ENCODE measurements at regions not wholly inside any gene's neighbourhood (a gene's known extent, or its start where the extent isn't known, plus 50 kb on each side); places are given as distances from the start of the nearest gene placed in this dataset.
"Not testable (repeated sequence)": the region's sequence is repeated elsewhere in the genome, so short reads cannot be mapped to it uniquely, and the experiment has no call there.

- DNase-seq (ENCODE audit: low read depth): no peak
- H3K4me3 ChIP-seq (replicated peaks; ENCODE audit: low read depth, low read length): no peak overlapping the region
- no peak for TF ChIP-seq CTCF (IDR thresholded peaks at IDR 0.05; ENCODE audit: low read length, missing control alignments)
Observed at GRCh38 chr3:176848431-176849214, 348.7 kb downstream of the TBL1XR1 start.

- TF ChIP-seq CTCF (IDR thresholded peaks at IDR 0.05; ENCODE audit: low read length, missing control alignments): no peak
- no peak for DNase-seq (ENCODE audit: low read depth)
- no peak overlapping the region for H3K4me3 ChIP-seq (replicated peaks; ENCODE audit: low read depth, low read length)
Observed at GRCh38 chr3:176842914-176843313, 354.4 kb downstream of the TBL1XR1 start.

- no peak overlapping the region for H3K4me3 ChIP-seq (replicated peaks; ENCODE audit: low read depth, low read length)
- DNase-seq (ENCODE audit: low read depth): no peak
- TF ChIP-seq CTCF (IDR thresholded peaks at IDR 0.05; ENCODE audit: low read length, missing control alignments): no peak
Observed at GRCh38 chr3:176840641-176841286, 356.5 kb downstream of the TBL1XR1 start.

DNA sequence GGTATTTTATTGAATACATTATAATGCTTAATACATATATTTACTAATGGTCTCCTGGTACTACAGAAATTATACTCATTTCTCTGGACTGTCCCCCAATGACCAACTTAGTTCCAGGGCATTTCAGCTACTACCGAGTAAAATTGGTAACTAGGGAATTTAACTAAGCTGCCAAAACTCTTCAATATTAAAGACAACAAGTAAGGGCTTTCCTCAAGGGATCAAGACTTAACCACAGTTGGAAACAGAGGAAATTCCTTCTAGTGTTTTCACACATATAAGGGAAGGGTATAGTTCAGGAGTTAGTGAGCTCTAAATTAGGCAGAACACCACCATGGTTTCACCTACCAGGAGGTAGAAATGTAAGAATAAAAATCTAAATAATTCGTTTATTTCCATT is 357.4 kb downstream of the TBL1XR1 start:
- TF ChIP-seq CTCF (IDR thresholded peaks at IDR 0.05; ENCODE audit: low read length, missing control alignments): no peak
- no peak for DNase-seq (ENCODE audit: low read depth)
- H3K4me3 ChIP-seq (replicated peaks; ENCODE audit: low read depth, low read length): no peak overlapping the region

GRCh38 chr3:176839466-176839865 is 357.8 kb downstream of the TBL1XR1 start:
- H3K4me3 ChIP-seq (replicated peaks; ENCODE audit: low read depth, low read length): no peak overlapping the region
- TF ChIP-seq CTCF (IDR thresholded peaks at IDR 0.05; ENCODE audit: low read length, missing control alignments): no peak
- DNase-seq (ENCODE audit: low read depth): no peak

DNA sequence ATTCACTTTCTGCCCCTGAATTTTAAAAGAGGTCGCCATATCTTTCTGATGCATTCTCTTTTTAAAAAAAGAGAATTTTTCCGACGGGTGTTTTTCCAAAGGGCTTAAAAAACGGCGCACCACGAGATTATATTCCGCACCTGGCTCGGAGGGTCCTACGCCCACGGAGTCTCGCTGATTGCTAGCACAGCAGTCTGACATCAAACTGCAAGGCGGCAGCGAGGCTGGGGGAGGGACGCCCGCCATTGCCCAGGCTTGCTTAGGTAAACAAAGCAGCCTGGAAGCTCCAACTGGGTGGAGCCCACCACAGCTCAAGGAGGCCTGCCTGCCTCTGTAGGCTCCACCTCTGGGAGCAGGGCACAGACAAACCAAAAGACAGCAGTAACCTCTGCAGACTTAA is 370.0 kb downstream of the TBL1XR1 start:
- not testable (repeated sequence) for DNase-seq (ENCODE audit: low read depth); H3K4me3 ChIP-seq (replicated peaks; ENCODE audit: low read depth, low read length)

DNA sequence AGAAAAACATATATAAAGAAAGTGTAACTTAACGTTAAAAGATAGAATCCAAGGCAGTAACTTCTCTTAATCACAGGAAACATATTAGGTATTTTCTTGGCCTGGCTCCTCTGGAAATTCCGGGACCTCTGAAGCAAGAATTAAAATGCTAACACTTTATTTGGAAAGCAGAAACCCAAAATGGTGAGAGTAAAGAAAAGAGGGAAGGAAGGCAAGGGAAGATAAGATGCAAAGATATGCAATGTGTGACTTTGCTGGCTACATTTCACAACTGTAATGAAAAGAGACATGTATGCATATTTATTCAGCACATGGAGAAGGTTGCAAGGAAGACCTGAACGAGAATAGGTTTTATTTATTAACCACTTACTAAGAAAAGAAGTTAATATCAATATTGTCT is 372.5 kb downstream of the TBL1XR1 start:
- DNase-seq (ENCODE audit: low read depth): no peak
- no peak for TF ChIP-seq CTCF (IDR thresholded peaks at IDR 0.05; ENCODE audit: low read length, missing control alignments)

More for the DNA sequence above, 372.5 kb downstream of the TBL1XR1 start:
- H3K4me3 ChIP-seq (replicated peaks; ENCODE audit: low read depth, low read length): no peak overlapping the region
